ENCODE measurements at regions not wholly inside any gene's neighbourhood (a gene's known extent, or its start where the extent isn't known, plus 50 kb on each side); places are given as distances from the start of the nearest gene placed in this dataset.

GRCh38 chr3:168878655-168879054 is 782.9 kb upstream of the GOLIM4 start:
- TF ChIP-seq, protein P1, sequence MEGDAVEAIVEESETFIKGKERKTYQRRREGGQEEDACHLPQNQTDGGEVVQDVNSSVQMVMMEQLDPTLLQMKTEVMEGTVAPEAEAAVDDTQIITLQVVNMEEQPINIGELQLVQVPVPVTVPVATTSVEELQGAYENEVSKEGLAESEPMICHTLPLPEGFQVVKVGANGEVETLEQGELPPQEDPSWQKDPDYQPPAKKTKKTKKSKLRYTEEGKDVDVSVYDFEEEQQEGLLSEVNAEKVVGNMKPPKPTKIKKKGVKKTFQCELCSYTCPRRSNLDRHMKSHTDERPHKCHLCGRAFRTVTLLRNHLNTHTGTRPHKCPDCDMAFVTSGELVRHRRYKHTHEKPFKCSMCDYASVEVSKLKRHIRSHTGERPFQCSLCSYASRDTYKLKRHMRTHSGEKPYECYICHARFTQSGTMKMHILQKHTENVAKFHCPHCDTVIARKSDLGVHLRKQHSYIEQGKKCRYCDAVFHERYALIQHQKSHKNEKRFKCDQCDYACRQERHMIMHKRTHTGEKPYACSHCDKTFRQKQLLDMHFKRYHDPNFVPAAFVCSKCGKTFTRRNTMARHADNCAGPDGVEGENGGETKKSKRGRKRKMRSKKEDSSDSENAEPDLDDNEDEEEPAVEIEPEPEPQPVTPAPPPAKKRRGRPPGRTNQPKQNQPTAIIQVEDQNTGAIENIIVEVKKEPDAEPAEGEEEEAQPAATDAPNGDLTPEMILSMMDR (IDR thresholded peaks at IDR 0.05; ENCODE audit: insufficient read depth, low read depth, low read length) = no peak
- TF ChIP-seq EZH2 (IDR thresholded peaks at IDR 0.05; ENCODE audit: insufficient read depth, low read length) = no peak
